Mesendoderm (in vitro differentiated cells): ENCODE measurements at regions not wholly inside any gene's neighbourhood (a gene's known extent, or its start where the extent isn't known, plus 50 kb on each side); places are given as distances from the start of the nearest gene placed in this dataset.
A peak's percentile ranks its signal among the peaks of the same experiment; 100 is the strongest.

Experiments
- DNase-seq: peaks from one replicate; pipeline ENCODE4 v3.0.0; 2013
- H2AK5ac ChIP-seq: 2 replicates; pipeline ENCODE4 v1.6.1; 2013; ENCODE audit warnings: low read length, inconsistent platforms
- H2BK120ac ChIP-seq: 2 replicates; pipeline ENCODE4 v1.6.1; 2013; ENCODE audit warnings: low read depth, mild to moderate bottlenecking, low read length, moderate library complexity, mixed read lengths
- H2BK15ac ChIP-seq: replicated peaks from 2 replicates; pipeline ENCODE4 v1.6.1; 2013; ENCODE audit warnings: low read depth, mild to moderate bottlenecking, moderate library complexity
- H2BK5ac ChIP-seq: 2 replicates; pipeline ENCODE4 v1.6.1; 2013; ENCODE audit warnings: low read length, inconsistent platforms
- H3K18ac ChIP-seq: 2 replicates; pipeline ENCODE4 v1.6.1; 2013; ENCODE audit warnings: mild to moderate bottlenecking, low read length, mixed read lengths
- H3K23ac ChIP-seq: one replicate; pipeline ENCODE4 v1.6.1; 2013; ENCODE audit warnings: low read length
- H3K27ac ChIP-seq: 2 replicates; pipeline ENCODE4 v1.5.1; 2013; ENCODE audit warnings: low read depth, mild to moderate bottlenecking, inconsistent platforms, low read length, moderate library complexity
- H3K27me3 ChIP-seq: 2 replicates; pipeline ENCODE4 v1.6.1; 2013; ENCODE audit warnings: low read length, control low read depth, mild to moderate bottlenecking, inconsistent platforms; ENCODE audit not compliant: insufficient read depth, poor library complexity
- H3K36me3 ChIP-seq: 2 replicates; pipeline ENCODE4 v1.6.1; 2013; ENCODE audit warnings: low read length, inconsistent platforms; ENCODE audit not compliant: control insufficient read depth, insufficient read depth
- H3K4ac ChIP-seq: one replicate; pipeline ENCODE4 v1.6.1; 2013; ENCODE audit warnings: low read depth, mild to moderate bottlenecking, low read length, moderate library complexity
- H3K4me1 ChIP-seq: 2 replicates; pipeline ENCODE4 v1.6.1; 2013; ENCODE audit warnings: low read depth, low read length, inconsistent platforms; ENCODE audit not compliant: control insufficient read depth
- H3K4me2 ChIP-seq: 2 replicates; pipeline ENCODE4 v1.6.1; 2013; ENCODE audit warnings: low read length
- H3K4me3 ChIP-seq: 2 replicates; pipeline ENCODE4 v1.5.1; 2013; ENCODE audit warnings: mild to moderate bottlenecking, low read length
- H3K56ac ChIP-seq: one replicate; pipeline ENCODE4 v1.6.1; 2013; ENCODE audit warnings: low read length
- H3K79me1 ChIP-seq: 2 replicates; pipeline ENCODE4 v1.6.1; 2013; ENCODE audit warnings: low read length, inconsistent platforms
- H3K79me2 ChIP-seq: 2 replicates; pipeline ENCODE4 v1.6.1; 2013; ENCODE audit warnings: mild to moderate bottlenecking, low read length; ENCODE audit not compliant: control insufficient read depth, insufficient read depth
- H3K9ac ChIP-seq: 2 replicates; pipeline ENCODE4 v1.6.1; 2013; ENCODE audit warnings: low read length, inconsistent platforms
- H4K5ac ChIP-seq: one replicate; pipeline ENCODE4 v1.6.1; 2013; ENCODE audit warnings: low read length
- H4K8ac ChIP-seq: one replicate; pipeline ENCODE4 v1.6.1; 2013; ENCODE audit warnings: low read depth, mild to moderate bottlenecking, control low read depth, low read length, moderate library complexity
- WGBS: extraction: QIAGEN DNeasy Blood & Tissue Kit; methylation state at CpG from one replicate; pipeline ENCODE4 v1.1.7; 2013; ENCODE audit warnings: low lambda C conversion rate, missing lambda C conversion rate; ENCODE audit not compliant: insufficient coverage; ENCODE audit errors: extremely low coverage; 5-methylcytosine and 5-hydroxymethylcytosine counted together

- no peaks in the 10 kb centered on the region for H3K79me1 ChIP-seq
Observed at GRCh38 chr5:161115941-161116340, 263.9 kb upstream of the ATP10B start.

DNA sequence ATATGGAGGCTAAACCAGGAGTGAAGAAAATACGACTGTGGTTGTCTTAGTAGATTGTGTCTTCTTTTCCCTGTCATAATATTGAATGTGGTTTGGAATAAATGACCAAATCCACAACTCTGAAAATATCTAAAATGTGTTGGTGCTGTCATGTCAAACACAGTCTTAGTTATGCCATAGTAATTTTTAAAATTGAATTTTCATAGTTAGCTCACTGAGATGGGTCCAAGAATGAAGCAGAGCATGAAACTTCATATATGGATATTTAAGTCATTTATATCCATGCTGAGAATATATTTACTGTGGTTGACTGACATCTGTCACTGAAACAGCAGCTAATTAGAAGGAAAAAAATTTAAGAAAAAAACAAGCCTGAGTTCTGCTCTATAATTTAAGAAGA, 260.4 kb upstream of the ATP10B start:
- H4K8ac ChIP-seq, result no peak overlapping the region
- H4K5ac ChIP-seq, result no peak overlapping the region
- no peaks in the 10 kb centered on the region for H3K79me1 ChIP-seq
- no peak overlapping the region for H3K4ac ChIP-seq
- no peak overlapping the region for H3K4me2 ChIP-seq
- no peak overlapping the region for H3K56ac ChIP-seq
- no CpG with 5 or more reads among the region's 1 CpG for WGBS
- no peak overlapping the region for H3K18ac ChIP-seq
- no peak for DNase-seq
- H3K27ac ChIP-seq, result no peak overlapping the region
- no peaks in the 10 kb centered on the region for H3K27me3 ChIP-seq
- no peak overlapping the region for H3K4me3 ChIP-seq
- no peak overlapping the region for H2BK120ac ChIP-seq
- H3K9ac ChIP-seq, result no peak overlapping the region
- no peaks in the 10 kb centered on the region for H3K36me3 ChIP-seq
- H3K79me2 ChIP-seq, result no peaks in the 10 kb centered on the region
- no peak overlapping the region for H2AK5ac ChIP-seq
- no peak overlapping the region for H3K23ac ChIP-seq
- H3K4me1 ChIP-seq, result no peaks in the 10 kb centered on the region
- H2BK15ac ChIP-seq, result no peak overlapping the region
- H2BK5ac ChIP-seq, result no peak overlapping the region

More at GRCh38 chr5:161115941-161116340, 263.9 kb upstream of the ATP10B start:
- Histone ChIP-seq H4K5ac (no peak overlapping the region), H3K27ac (no peak overlapping the region), H4K8ac (no peak overlapping the region), H2BK5ac (no peak overlapping the region), H2AK5ac (no peak overlapping the region), H3K56ac (no peak overlapping the region), H3K18ac (no peak overlapping the region), H3K4me3 (no peak overlapping the region), H3K4me2 (no peak overlapping the region), H2BK15ac (no peak overlapping the region), H3K9ac (no peak overlapping the region), H3K23ac (no peak overlapping the region), H3K27me3 (no peaks in the 10 kb centered on the region), H3K36me3 (no peaks in the 10 kb centered on the region), H2BK120ac (no peak overlapping the region), H3K79me2 (no peaks in the 10 kb centered on the region), H3K4me1 (no peaks in the 10 kb centered on the region), H3K4ac (no peak overlapping the region)
- WGBS, result 100% methylated on average over 2 of the region's 2 CpGs
- no peak for DNase-seq

DNA sequence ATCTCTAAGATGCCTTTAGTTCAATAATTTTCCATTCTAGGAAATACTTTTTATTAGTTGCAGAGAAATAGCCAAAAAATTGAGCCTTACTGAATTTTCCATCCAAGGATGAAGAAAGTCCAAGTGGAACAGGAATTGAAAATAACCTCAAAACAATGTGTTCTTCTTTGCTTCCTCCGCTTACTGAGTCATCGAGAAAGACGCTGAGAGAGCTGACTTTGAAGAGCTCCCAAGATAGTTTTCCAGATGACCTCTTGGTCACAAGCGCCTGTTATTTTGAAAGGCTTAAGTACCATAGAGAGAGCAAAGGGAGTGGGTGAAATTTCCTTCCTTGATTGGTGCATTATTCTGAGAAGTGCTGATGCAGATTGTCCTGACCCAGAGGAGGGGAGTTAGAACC, 253.5 kb upstream of the ATP10B start:
- Histone ChIP-seq H3K36me3 (no peaks in the 10 kb centered on the region), H3K79me1 (no peaks in the 10 kb centered on the region), H3K4me2 (no peak overlapping the region), H3K4me3 (no peak overlapping the region), H3K27me3 (no peaks in the 10 kb centered on the region), H3K4ac (no peak overlapping the region), H3K4me1 (no peaks in the 10 kb centered on the region), H2AK5ac (no peak overlapping the region), H4K5ac (no peak overlapping the region), H4K8ac (no peak overlapping the region), H2BK15ac (no peak overlapping the region), H3K23ac (no peak overlapping the region), H2BK120ac (no peak overlapping the region), H2BK5ac (no peak overlapping the region), H3K56ac (no peak overlapping the region), H3K9ac (no peak overlapping the region), H3K18ac (no peak overlapping the region), H3K27ac (no peak overlapping the region), H3K79me2 (no peaks in the 10 kb centered on the region)
- DNase-seq, result peak; percentile 1
- WGBS, result no CpG with 5 or more reads among the region's 4 CpGs

DNA sequence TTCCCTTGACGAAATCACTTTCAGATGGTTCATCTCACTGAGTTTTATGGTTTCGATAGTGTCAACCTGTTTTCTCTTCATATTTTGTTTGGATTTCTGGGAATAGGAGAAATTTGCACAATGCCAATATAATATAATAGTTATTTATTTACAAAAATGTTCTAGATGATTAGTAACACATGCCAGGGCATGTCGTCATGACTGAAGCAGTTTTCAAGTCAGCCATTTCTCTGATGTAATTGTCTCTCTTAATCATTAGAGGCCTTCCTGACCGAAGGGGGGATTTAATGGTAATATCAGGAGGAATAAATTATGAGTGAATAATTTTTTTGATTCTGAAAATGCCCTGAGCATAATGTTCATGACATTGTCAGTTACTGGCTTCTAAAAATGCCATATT, 246.5 kb upstream of the ATP10B start:
- H4K5ac ChIP-seq, result no peak overlapping the region
- WGBS, result no CpG with 5 or more reads among the region's 4 CpGs
- H3K23ac ChIP-seq, result no peak overlapping the region
- H3K56ac ChIP-seq, result no peak overlapping the region
- H3K4me1 ChIP-seq, result no peaks in the 10 kb centered on the region
- no peak overlapping the region for H3K18ac ChIP-seq
- no peak overlapping the region for H2BK15ac ChIP-seq
- H3K4me3 ChIP-seq, result no peak overlapping the region
- no peaks in the 10 kb centered on the region for H3K79me1 ChIP-seq
- H3K9ac ChIP-seq, result no peak overlapping the region
- H3K4ac ChIP-seq, result no peak overlapping the region
- H3K27ac ChIP-seq, result no peak overlapping the region
- H3K27me3 ChIP-seq, result no peaks in the 10 kb centered on the region
- H2AK5ac ChIP-seq, result no peak overlapping the region
- no peak overlapping the region for H2BK120ac ChIP-seq
- H2BK5ac ChIP-seq, result no peak overlapping the region
- H4K8ac ChIP-seq, result no peak overlapping the region
- no peaks in the 10 kb centered on the region for H3K36me3 ChIP-seq
- no peak overlapping the region for H3K4me2 ChIP-seq
- H3K79me2 ChIP-seq, result no peaks in the 10 kb centered on the region
- no peak for DNase-seq

GRCh38 chr5:161096581-161096980, 244.6 kb upstream of the ATP10B start:
- Histone ChIP-seq H3K4me2 (no peak overlapping the region), H3K79me1 (no peaks in the 10 kb centered on the region), H3K79me2 (no peaks in the 10 kb centered on the region), H3K27me3 (no peaks in the 10 kb centered on the region), H2AK5ac (no peak overlapping the region), H2BK5ac (no peak overlapping the region), H2BK120ac (no peak overlapping the region), H3K9ac (no peak overlapping the region), H3K56ac (no peak overlapping the region), H4K8ac (no peak overlapping the region), H3K4ac (no peak overlapping the region), H3K4me3 (no peak overlapping the region), H3K23ac (no peak overlapping the region), H4K5ac (no peak overlapping the region), H2BK15ac (no peak overlapping the region), H3K27ac (no peak overlapping the region), H3K4me1 (no peaks in the 10 kb centered on the region), H3K18ac (no peak overlapping the region), H3K36me3 (no peaks in the 10 kb centered on the region)
- no CpG with 5 or more reads among the region's 4 CpGs for WGBS
- no peak for DNase-seq

DNA sequence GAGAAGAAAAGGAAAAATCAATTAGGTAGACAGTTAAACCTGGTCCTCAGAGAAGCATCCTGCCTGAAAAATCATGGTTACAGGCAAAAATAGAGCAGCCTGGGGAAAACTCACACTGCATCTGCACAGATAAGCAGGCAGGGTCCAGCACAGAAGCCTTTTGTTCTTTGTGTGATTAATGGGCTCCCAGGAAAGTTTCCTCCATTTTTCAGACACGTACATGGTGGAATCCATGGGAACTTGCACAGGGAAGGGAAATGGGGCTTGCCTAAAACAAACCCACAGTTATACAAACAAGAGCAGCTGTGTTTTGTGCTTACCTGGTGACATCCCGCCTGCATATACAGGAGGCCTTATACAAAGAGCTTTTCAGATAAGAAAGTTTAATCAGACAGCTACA, 243.9 kb upstream of the ATP10B start:
- Histone ChIP-seq H3K4ac (no peak overlapping the region), H3K9ac (no peak overlapping the region), H3K56ac (no peak overlapping the region), H2BK120ac (no peak overlapping the region), H3K4me1 (no peaks in the 10 kb centered on the region), H3K36me3 (no peaks in the 10 kb centered on the region), H2BK5ac (no peak overlapping the region), H3K27ac (no peak overlapping the region), H3K27me3 (no peaks in the 10 kb centered on the region), H3K4me3 (no peak overlapping the region), H3K23ac (no peak overlapping the region), H3K4me2 (no peak overlapping the region), H3K79me2 (no peaks in the 10 kb centered on the region), H4K5ac (no peak overlapping the region), H2AK5ac (no peak overlapping the region), H3K79me1 (no peaks in the 10 kb centered on the region), H4K8ac (no peak overlapping the region), H2BK15ac (no peak overlapping the region), H3K18ac (no peak overlapping the region)
- no peak for DNase-seq
- WGBS, result no CpG with 5 or more reads among the region's 2 CpGs
